HT1080 (cell line): ENCODE measurements at regions not wholly inside any gene's neighbourhood (a gene's known extent, or its start where the extent isn't known, plus 50 kb on each side); places are given as distances from the start of the nearest gene placed in this dataset.

Source experiments
- DNase-seq: peaks from one replicate; pipeline ENCODE4 v3.0.0-alpha.2; 2015; ENCODE audit warnings: low read depth

DNA sequence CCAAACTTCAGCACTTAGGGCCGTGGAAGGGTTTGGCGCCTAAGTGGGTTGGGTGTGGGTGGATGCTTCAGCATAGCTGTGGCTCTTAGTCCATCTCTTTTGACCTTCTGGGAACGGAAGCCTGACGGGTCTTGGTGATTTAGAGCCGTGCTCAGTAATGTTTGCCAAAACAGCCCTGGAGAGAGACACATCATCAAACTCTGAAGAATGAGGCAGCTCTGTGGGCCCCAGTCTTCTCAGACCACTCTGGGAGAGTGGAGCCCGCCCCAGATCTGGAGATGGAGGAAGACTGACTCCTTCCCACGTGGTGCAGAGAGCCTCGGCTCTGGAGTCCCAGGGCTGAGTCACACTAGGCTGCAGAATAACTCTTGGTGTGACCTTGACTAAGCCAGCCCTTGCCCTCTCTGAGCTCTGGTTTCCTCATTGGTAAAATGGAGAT is 168.9 kb downstream of the C11orf91 start:
- peak; percentile 92 for DNase-seq

DNA sequence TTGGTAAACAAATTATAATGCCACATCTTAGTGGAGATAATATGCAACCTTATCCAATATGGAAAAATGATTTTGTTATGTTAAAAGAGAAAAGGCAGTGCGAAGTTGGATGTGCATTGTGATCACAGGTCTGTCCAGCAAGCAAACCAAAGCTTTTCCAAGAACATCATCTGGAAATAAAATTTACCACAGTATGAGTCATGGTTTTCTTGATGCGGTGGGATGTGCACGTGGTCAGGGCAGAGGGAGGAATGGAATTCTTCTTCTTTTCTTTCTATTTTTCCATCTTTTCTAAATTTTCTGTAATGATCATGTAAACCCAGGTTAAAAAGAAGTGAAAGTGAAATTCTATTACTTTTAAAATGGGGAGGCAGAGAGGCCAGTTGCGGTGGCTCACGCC is 169.8 kb downstream of the C11orf91 start:
- peak; percentile 83 for DNase-seq

DNA sequence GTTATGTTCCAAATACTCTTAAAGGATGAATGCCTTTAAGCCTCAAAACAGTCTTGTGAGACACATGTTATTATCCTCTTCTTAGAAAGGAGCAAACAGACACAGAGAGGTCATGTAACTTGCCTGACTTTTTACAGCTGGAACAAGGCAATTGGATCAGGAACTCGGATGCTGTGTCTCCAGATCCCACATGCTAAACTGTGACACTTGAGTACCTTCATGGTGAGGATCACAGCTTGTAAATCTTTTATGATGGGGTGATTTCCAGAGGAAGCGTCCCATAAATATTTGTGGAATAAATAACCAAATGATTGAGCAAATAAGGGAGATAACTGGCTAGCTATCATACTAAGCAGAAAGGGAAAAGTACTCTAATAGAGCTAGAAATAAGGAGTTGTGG is 171.2 kb downstream of the C11orf91 start:
- no peak for DNase-seq

DNA sequence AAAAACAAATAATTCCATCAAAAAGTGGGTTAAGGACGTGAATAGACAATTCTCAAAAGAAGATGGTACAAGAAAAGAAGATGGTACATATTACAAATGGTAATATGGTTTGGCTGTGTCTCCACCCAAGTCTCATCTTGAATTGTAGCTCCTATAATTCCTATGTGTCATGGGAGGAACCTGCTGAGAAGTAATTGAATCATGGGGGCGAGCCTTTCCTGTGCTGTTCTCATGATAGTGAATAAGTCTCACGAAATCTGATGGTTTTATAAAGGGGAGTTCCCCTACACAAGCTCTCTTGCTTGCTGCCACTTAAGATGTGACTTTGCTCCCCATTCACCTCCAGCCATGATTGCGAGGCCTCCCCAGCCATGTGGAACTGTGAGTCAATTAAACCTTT is 172.9 kb downstream of the C11orf91 start:
- DNase-seq: peak; percentile 55

DNA sequence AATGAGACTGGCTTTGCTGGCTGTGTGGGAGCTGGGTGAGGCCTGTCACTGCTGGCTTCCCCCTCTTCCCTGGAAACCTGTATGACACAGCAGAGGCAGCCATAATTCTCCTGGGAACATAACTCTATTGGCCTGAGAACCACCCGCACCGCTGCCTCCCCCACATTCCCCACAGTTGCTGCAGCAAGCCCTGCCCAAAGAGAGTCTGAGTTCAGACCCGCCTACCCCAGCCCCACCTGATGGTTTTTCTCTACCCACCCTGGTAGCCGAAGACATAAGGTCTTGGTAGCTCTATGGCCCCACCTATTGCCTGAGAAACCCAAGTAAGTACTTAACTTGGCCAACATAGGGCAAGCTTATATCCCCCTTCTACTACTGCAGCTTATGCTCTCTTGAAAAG is 174.8 kb downstream of the C11orf91 start:
- no peak for DNase-seq

DNA sequence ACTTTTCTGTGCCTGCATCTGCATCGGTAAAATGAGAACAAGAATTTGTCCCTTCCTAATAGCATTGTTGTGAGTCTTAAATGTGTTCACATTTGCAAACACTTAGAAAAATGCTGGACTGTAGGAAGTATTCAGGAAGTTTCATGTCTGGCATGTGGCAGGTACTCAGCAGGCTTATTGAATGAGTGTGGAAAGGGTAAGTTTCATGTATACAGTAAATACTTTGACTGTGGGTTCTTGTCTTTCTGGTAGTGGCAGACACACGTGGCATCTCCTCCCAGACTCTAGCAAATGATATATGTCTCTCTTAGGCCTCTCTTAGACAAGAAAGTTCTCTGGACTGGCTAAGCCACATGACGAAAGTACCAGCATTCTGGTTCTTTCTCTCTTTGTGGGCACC is 179.2 kb downstream of the C11orf91 start:
- DNase-seq: no peak

DNA sequence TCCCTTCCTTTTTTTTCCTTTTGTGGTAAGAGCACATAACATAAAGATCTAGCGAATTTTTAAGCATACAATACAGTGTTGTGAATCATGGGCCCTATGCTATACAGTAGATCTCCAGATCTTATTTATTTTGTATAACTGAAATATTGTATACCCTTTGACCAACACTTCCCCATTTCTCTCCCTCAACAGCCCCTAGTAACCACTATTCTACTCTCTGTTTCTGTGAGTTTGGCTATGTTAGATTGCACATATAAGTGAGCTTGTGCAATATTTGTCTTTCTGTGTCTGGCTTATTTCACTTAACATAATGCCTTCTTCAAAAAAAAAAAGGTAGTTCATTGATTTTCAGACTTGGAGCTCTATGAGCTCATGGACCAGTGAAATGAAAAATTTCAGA is 180.5 kb downstream of the C11orf91 start:
- DNase-seq: no peak

DNA sequence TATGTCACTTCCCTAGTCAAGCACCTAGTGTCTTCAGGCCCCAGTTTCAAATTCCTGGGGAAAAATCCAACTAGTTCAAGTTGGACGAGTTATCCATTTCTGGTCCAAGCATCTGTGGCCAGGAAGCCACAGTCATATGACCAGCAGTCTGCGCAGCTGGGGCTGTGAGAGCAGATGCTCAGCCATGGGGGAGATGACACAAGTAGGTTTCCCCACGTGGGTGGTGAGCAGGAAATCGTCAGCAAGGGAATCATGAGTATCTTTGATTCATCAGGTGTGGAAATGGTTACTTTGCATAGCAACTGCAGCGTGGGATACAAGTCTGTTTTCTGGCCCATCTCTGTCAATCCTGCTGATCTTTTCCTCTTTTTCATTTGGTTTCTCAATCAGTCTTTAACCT is 185.3 kb downstream of the C11orf91 start:
- peak; percentile 71 for DNase-seq

DNA sequence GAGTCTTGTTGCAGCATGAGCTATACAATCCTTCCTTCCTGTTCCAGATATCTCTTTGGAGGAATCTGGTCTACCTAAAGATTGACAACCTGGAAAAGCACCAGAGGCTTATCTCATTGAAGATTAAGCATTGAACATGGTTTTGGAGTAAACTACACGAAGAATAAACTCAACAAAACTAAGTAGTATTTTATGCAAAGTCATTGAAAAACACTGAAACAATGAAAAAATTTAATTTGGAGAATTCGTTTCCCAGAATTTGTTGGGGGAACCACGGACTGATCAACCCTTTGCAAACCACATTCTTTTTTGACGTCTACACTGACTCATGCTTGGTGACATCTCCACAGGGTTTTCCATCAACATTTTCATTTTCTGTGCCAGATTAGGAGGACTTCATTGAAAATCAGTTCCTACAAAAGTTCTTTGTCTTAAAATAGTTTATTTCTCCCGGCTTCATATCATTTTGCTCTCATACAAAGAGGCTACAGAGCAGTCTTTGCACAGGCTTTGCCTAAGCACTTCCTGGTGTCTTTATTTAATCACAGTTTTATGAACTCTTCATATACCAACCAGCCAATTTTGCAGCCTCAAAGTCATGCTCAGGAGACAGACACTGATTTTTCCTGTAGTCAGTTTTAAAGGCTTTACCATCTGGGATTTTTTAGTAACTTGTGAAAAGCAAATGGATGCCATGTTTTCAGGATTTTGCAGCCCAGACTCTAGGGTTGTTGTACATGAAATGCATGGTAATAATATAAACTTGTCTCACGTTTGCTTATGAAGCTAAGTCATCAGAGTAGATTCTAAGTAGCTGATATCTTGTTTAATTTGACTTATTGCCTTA is 186.3 kb downstream of the C11orf91 start:
- no peak for DNase-seq

DNA sequence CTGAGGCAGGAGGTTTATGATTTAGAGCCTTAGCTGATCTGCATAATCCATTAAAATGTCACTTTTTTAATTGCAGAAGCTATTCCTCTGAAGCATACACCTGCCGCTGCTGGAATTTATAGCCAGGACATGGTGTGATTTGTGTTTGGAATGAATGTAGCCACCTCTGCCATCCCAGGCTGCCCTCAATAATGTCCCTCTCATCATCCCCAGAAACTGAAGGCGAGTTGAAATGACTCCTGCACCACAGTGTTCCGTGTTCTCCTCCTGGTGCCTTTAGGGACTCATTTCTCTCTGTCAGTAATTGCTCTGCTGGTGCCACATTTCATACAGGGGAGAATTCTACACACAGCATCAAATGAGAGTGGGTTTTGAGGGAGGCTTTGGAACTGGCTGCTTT is 191.0 kb downstream of the C11orf91 start:
- no peak for DNase-seq

DNA sequence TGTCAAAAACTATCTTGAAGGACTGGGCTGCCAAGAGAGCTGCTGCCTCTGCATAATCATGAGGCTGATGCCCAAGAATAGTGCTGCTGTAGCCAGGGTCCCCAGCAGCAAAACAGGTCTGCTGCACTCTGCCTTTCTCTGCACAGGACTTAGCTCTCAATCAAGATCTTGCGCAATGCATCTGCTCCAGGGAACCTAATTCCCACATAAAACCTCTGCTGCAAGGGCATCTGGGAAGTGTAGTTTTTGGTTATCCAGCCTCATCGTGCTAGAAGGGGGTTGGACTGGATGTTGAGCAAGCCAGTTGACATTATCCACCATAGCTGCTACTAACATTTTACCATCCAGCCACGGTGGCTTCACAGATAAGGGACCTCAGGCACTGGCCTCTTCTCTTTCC is 192.7 kb downstream of the C11orf91 start:
- peak; percentile 49 for DNase-seq

DNA sequence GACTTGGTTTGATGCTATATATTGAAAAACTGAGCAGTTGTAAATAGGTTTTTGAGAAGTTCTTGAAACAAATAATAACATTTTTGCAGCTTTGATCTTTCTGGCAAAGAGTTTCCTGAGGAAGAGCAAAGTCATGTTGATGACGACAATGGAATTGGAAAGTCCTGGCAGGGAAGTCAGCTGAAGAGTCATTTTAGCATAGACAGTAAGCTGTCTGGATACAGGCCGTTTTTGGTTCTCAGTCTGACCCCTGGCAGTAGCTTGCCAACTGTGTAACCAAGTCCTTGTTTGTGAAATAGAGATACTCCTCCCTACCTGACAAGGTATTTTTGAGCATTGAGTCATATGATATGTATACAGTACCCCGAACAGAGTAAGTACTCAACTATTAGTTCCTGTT is 193.3 kb downstream of the C11orf91 start:
- no peak for DNase-seq

DNA sequence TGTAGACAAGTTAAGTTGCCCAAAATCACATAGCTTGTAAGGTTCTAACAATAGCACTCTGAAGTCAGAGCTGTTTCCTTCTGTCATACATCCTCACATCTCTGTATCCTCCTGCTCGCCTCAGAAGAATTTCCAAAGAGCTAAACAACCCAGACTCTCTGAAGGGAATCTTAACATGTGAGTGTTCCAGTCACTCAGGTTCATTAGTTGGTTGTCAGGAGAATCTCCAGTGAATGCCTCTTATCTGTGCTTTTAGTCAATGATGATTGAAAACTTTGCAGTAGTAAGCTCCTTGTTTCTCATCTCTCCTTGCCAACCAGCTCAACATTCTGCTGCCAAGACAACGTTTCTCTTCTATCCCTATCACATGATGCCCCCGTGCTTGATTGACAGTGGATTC is 195.5 kb downstream of the C11orf91 start:
- DNase-seq: no peak

DNA sequence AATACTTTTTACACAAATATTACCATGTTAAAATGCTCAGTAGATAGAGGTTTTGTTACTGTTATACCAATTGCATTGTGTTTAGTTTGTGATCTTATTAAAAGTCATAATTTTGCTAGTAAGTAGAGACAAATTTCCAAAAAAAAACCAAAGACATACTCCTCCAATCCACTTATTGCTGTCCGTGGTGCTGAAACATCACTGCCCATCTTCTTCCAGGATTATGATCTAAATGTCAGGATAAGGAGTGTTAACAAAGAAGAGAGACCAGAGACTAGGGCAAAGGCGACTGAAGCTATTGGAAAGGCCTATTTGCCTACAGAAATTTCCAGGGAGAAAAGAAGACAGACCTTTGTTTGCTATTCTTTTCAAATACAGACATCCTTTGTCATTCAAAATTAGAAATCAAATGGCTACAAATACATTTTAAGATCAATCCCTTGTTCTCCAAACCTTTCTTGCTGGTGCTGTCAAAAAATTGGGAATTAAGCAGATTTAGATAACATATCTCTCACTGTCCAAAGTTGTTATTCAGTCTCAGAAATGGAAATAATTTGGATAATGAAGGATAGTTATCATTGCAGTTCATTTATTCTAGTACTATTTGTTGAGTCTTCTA is 199.7 kb downstream of the C11orf91 start:
- DNase-seq: no peak

DNA sequence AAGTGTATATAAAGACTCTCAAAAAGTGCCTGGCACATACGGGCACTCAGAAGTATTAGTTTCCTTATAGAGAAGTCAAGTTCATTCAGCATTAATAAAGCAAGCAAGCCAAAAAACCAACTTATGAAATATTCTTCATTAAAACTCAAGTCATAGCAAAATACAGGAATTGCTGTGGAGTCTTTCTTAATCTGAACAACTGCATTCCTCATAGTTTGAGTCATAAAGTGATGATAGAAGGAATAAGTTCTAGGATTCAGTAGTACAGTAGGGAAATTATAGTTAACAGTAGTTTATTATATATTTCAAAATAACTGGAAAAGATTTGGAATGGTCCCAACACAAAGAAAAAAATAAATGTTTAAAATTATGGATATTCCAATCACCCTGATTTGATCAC is 200.3 kb downstream of the C11orf91 start:
- no peak for DNase-seq

DNA sequence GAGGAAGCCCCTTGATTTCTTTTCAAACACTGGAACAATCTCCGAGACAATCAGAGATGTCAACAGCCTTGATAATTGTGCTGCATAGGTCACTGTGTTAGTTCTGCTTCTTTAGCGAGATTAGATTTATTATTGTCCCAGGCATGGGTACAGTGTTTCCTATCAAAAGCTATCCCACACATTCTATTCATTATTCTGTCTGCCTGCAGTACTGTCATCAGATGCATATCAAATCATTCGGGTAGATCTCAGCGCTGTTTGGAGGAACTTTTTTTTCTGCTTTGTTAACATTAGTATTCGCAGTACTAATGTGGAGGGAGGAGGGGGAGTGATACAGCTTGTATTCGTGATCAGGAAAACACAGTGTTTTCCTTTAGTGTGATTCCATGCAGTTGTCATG is 208.0 kb downstream of the C11orf91 start:
- DNase-seq: no peak

DNA sequence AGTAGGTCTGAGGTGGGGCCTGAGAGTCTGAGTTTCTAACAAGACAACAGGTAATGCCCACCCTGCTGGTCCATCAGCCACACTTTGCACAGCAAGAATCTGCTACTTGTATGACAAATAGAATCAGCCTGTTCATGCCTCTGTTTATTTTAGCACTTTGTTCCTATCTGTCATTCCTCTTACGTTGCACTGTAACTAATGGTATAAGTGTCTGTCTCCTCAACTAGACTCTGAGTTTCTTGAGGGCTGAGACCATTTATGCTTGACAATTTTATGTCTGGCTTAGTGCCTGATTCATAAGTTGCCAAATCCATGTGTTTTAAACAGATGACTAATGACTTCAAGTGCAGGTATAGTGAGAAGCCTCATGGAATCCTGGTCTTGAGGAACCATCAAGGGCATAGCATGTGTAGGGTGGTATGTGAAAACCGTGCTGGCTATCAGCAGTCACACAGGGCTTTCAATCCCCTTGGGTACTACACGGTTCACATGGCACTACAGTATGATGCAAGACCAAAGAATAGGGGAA is 209.7 kb downstream of the C11orf91 start:
- DNase-seq: peak; percentile 21

DNA sequence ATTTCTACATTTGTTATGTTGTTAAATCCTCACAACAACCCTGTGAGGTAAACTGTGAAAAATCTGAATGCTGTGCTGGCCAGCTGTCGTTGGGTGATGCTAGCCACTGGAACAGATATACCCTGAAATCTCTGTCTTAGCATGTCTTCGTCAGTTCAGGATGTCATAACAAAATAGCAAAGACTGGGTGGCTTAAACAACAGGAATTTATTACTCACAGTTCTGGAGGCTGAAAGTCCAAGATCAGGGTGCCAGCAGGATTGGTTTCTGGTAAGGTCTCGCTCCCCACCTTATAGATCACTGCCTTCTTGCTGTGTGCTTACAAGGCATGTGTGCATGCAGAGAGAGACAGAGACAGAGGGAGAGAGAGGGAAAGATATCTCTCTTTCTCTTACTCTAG is 211.7 kb downstream of the C11orf91 start:
- DNase-seq: no peak

DNA sequence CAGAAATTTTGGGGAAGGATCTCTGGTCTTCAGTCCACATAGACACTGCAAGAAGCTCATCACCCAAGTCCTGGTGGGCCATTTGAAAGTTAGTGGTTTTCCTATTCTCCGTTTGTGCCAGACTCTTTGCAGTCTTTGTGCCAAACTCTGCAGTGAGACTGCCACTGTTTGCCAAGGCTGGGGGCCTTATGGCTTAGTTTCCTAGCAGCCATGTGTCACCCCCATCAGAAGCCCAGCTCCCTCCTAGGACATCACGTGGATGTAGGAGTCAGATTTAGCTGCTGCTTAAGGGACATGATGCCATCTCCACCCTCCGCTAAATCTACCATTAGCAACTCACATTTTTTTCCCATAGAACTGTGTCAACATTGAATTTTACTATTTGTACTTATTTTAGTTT is 220.0 kb downstream of the C11orf91 start:
- DNase-seq: no peak

DNA sequence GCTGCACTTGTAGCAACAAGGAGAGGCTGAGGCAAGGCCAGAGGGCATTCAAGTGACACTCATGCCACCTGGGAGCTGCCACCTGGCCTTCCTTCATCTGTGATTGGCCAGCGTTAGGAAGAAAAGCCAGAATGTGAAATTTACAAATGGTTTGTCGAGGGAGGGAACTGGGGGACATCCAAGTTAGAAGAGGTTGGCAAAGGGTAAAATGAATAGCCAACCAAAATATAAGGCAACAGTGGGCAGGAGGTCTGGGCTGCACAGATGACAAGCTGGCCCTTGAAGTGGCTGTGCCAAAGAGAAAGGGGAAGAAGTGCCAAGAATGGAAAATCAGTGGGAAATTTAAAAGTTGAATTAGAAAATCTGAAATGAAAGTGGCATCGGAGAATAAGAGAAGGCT is 221.4 kb downstream of the C11orf91 start:
- DNase-seq: no peak

DNA sequence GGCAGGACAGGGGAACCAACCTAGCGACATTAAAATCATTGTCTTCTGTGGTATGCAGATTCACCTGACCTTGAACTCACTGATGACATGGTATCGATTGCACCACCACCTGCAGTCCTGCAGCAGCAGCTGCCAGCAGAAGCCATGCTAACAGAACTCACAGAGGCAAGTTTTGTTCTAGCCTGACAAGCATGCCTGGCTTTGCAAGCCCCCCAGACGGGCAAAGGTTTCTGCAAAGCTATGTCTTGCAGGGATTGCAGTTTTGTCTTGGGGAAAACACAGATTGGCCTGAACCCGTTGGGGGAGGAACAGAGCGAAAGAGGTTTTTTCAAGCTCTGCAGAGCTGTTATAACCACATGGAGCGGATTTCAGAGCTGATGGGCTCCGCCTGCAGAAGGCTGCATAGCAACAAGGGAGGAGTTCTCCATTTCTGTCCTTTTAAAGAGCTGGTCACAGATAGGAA is 221.0 kb downstream of the HIPK3 start:
- no peak for DNase-seq

DNA sequence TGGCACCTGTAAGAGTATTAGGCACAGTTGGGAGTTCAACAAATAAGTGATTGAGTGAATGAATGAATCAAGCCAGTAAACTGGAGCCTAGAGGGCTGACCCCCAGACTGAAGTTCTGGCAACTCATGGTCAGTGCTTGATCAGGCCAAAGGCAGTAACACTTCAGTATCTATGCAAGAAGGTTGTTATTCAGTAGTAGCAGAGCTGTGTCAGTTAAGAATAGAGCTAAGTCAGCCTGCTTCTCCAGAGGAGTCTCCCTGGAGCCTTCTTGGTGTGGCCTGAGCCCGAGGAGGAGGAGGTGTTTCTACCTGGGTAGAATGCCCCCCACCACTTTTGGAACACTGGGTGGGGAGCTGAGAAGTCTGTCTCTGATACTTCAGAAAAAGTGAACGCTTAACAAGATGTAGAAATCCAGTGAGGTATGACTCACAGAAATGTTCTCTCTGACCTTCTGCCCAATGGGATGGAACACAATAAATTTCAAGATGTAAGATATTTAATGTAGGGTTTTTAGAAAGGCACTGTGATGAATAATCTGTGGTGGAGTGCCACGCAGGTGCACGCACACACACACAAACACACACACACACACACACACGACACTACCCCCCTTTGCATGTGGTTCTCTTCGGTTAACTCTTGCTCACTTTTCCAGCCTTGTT is 219.9 kb downstream of the HIPK3 start:
- no peak for DNase-seq
